Neural cell (in vitro differentiated cells): ENCODE measurements at regions not wholly inside any gene's neighbourhood (a gene's known extent, or its start where the extent isn't known, plus 50 kb on each side); places are given as distances from the start of the nearest gene placed in this dataset.

Experiments
- CTCF ChIP-seq: fragments of 450-650 bp; IDR thresholded peaks from 2 replicates; pipeline ENCODE4 v1.5.1; 2014; ENCODE audit warnings: antibody characterized with exemption, mild to moderate bottlenecking, moderate library complexity; ENCODE audit not compliant: poor library complexity, severe bottlenecking
- EP300 ChIP-seq: fragments of 450-650 bp; conservative IDR thresholded peaks from 2 replicates; pipeline ENCODE4 v1.6.1; 2014; ENCODE audit warnings: antibody characterized with exemption, mild to moderate bottlenecking, moderate library complexity; ENCODE audit not compliant: poor library complexity, severe bottlenecking
- EZH2 ChIP-seq: fragments of 200-600, 300-800 bp; shearing (Covaris generic), sonication (generic); IDR thresholded peaks from 2 replicates; pipeline ENCODE4 v1.6.1; 2014; ENCODE audit warnings: antibody characterized with exemption, low read length, borderline replicate concordance, mild to moderate bottlenecking; ENCODE audit not compliant: insufficient read depth, poor library complexity, severe bottlenecking
- REST ChIP-seq: IDR thresholded peaks from 2 replicates; pipeline ENCODE4 v1.6.1; 2012; ENCODE audit warnings: borderline replicate concordance
- SMC3 ChIP-seq: fragments of 450-650 bp; conservative IDR thresholded peaks from 2 replicates; pipeline ENCODE4 v1.6.1; 2014; ENCODE audit warnings: antibody characterized with exemption, mild to moderate bottlenecking, moderate library complexity; ENCODE audit not compliant: poor library complexity
- TAF1 ChIP-seq: IDR thresholded peaks from 2 replicates; pipeline ENCODE4 v1.6.1; 2012; ENCODE audit warnings: low read depth

- TF ChIP-seq CTCF: no peak
- TF ChIP-seq SMC3: no peak
- TF ChIP-seq EZH2: no peak
- TF ChIP-seq REST: no peak
- TF ChIP-seq EP300: no peak
- TF ChIP-seq TAF1: no peak
These were observed 65.3 kb downstream of the PCDH20 start for GRCh38 chr13:61350341-61350740.
